ENCODE measurements at regions not wholly inside any gene's neighbourhood (a gene's known extent, or its start where the extent isn't known, plus 50 kb on each side); places are given as distances from the start of the nearest gene placed in this dataset.

DNA sequence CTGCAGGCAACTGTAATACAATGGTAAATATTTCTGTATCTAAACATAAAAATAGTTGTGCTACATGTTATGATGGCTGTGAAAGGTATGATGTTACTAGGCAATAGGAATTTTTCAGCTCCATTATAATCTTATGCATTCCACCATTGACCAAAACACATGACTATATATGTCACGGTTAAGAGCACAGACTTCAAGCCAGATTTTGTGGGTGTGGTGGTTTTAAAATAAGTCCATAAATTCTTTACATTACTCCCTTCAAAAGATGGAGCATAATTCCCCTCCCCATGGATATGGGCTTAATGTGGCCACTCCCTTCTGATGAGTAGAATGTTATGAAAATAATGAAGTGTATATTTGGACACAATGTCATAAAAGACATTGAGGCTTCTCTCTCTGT is 88.4 kb upstream of the TBC1D5 start:
- Histone ChIP-seq H4K8ac (replicated peaks; ENCODE audit: insufficient read length, low read depth, low read length) (no peak overlapping the region), H3K4ac (ENCODE audit: low read depth, low read length) (no peak overlapping the region), H3K23ac (ENCODE audit: insufficient read length, low read depth, low read length) (no peak overlapping the region), H2BK12ac (ENCODE audit: insufficient read length, low read depth, low read length) (no peak overlapping the region), H3K9ac (ENCODE audit: extremely low read depth, insufficient read length, low read length) (no peak overlapping the region), H2BK15ac (ENCODE audit: low read depth, low read length) (no peak overlapping the region), H3K23me2 (ENCODE audit: insufficient read length, low read depth, low read length, poor library complexity, severe bottlenecking) (no peaks in the 10 kb centered on the region), H2BK120ac (ENCODE audit: low read depth, low read length, poor library complexity, severe bottlenecking) (no peak overlapping the region), H2BK20ac (ENCODE audit: low read depth, low read length, poor library complexity, severe bottlenecking) (no peak overlapping the region), H3K4me2 (ENCODE audit: insufficient read depth, insufficient read length, low read length) (no peak overlapping the region), H2AK5ac (ENCODE audit: insufficient read length, low read length) (no peak overlapping the region), H2AFZ (ENCODE audit: low read length) (no peak overlapping the region), H4K5ac (ENCODE audit: insufficient read length, low read depth, low read length) (no peak overlapping the region), H3K27ac (ENCODE audit: insufficient read length, low read depth, low read length) (no peak overlapping the region), H4K20me1 (ENCODE audit: control insufficient read depth, insufficient read depth, insufficient read length) (no peaks in the 10 kb centered on the region), H3K79me1 (ENCODE audit: insufficient read depth, low read depth, low read length, poor library complexity, severe bottlenecking) (no peaks in the 10 kb centered on the region), H3K79me2 (ENCODE audit: insufficient read depth, low read length) (no peaks in the 10 kb centered on the region), H3K18ac (ENCODE audit: insufficient read length, low read depth, low read length) (no peak overlapping the region), H4K91ac (ENCODE audit: insufficient read length, low read depth, low read length) (no peak overlapping the region), H3T11ph (ENCODE audit: low read length) (no peak overlapping the region), H3K9me3 (ENCODE audit: control insufficient read depth, low read depth, low read length) (no peaks in the 10 kb centered on the region), H3K56ac (ENCODE audit: insufficient read length, low read depth, low read length) (no peak overlapping the region), H3K27me3 (ENCODE audit: insufficient read depth, low read length) (no peaks in the 10 kb centered on the region), H3K14ac (ENCODE audit: insufficient read depth, low read length) (no peak overlapping the region), H3K4me1 (ENCODE audit: insufficient read depth, low read length) (no peaks in the 10 kb centered on the region), H2BK5ac (ENCODE audit: insufficient read length, low read length) (no peak overlapping the region)
- Mint-ChIP-seq H3K36me3 (ENCODE audit: insufficient read depth in 1 of 3, low read depth in 3 of 3) (no peaks in the 10 kb centered on the region), H3K9me3 (no peaks in the 10 kb centered on the region), H3K27me3 (ENCODE audit: low read depth) (peaks cover 2% of the 10 kb centered on the region; the same call in 1 of the 2 replicates), H3K27ac (no peak overlapping the region), H3K4me3 (no peak overlapping the region), H3K4me1 (no peaks in the 10 kb centered on the region; a peak in 1 of 4 replicates)
- no peak for DNase-seq
- no CpG with 5 or more reads among the region's 1 CpG for WGBS (ENCODE audit: extremely low coverage, insufficient read length, low lambda C conversion rate)
- TF ChIP-seq, protein P1, sequence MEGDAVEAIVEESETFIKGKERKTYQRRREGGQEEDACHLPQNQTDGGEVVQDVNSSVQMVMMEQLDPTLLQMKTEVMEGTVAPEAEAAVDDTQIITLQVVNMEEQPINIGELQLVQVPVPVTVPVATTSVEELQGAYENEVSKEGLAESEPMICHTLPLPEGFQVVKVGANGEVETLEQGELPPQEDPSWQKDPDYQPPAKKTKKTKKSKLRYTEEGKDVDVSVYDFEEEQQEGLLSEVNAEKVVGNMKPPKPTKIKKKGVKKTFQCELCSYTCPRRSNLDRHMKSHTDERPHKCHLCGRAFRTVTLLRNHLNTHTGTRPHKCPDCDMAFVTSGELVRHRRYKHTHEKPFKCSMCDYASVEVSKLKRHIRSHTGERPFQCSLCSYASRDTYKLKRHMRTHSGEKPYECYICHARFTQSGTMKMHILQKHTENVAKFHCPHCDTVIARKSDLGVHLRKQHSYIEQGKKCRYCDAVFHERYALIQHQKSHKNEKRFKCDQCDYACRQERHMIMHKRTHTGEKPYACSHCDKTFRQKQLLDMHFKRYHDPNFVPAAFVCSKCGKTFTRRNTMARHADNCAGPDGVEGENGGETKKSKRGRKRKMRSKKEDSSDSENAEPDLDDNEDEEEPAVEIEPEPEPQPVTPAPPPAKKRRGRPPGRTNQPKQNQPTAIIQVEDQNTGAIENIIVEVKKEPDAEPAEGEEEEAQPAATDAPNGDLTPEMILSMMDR (conservative IDR thresholded peaks at IDR 0.05) = no peak
